ENCODE measurements at regions not wholly inside any gene's neighbourhood (a gene's known extent, or its start where the extent isn't known, plus 50 kb on each side); places are given as distances from the start of the nearest gene placed in this dataset.

GRCh38 chr1:80882553-80882952 is 918.2 kb upstream of the ADGRL2 start:
- Histone ChIP-seq H3K9me3 (no peaks in the 10 kb centered on the region), H3K4me1 (no peaks in the 10 kb centered on the region), H3K27ac (no peak overlapping the region), H3K36me3 (no peaks in the 10 kb centered on the region), H3K4me3 (no peak overlapping the region), H3K27me3 (no peaks in the 10 kb centered on the region)
- 42 to 64% methylated on average over 3 of the region's 3 CpGs for WGBS, 2 donors
- intact Hi-C loops (cut with DNase I) = no loop called here
- no peak for TF ChIP-seq POLR2AphosphoS5 (IDR thresholded peaks at IDR 0.05)
- no peak for DNase-seq

- intact Hi-C loops (cut with DNase I) = no loop called here
Measured at GRCh38 chr1:80878343-80878742, 922.4 kb upstream of the ADGRL2 start.

GRCh38 chr1:80876035-80876434 is 924.7 kb upstream of the ADGRL2 start:
- intact Hi-C loops (cut with DNase I) = no loop called here
- 21 to 63% methylated on average over 2 of the region's 2 CpGs for WGBS, 2 donors
- no peak for DNase-seq
- no peak overlapping the region for H3K4me3 ChIP-seq
- TF ChIP-seq POLR2AphosphoS5 (IDR thresholded peaks at IDR 0.05) = no peak
- no peaks in the 10 kb centered on the region for H3K9me3 ChIP-seq
- no peak overlapping the region for H3K27ac ChIP-seq
- no peaks in the 10 kb centered on the region for H3K4me1 ChIP-seq
- no peaks in the 10 kb centered on the region for H3K36me3 ChIP-seq
- no peaks in the 10 kb centered on the region for H3K27me3 ChIP-seq

More at GRCh38 chr1:80878343-80878742, 922.4 kb upstream of the ADGRL2 start:
- no peak for TF ChIP-seq POLR2AphosphoS5 (IDR thresholded peaks at IDR 0.05)
- H3K27me3 ChIP-seq = no peaks in the 10 kb centered on the region
- DNase-seq = no peak
- H3K4me1 ChIP-seq = no peaks in the 10 kb centered on the region
- H3K27ac ChIP-seq = no peak overlapping the region
- no peak overlapping the region for H3K4me3 ChIP-seq
- no peaks in the 10 kb centered on the region for H3K36me3 ChIP-seq
- H3K9me3 ChIP-seq = no peaks in the 10 kb centered on the region

- Histone ChIP-seq H3K27ac (no peak overlapping the region), H3K27me3 (no peaks in the 10 kb centered on the region), H3K36me3 (no peaks in the 10 kb centered on the region), H3K9me3 (no peaks in the 10 kb centered on the region), H3K4me1 (no peaks in the 10 kb centered on the region), H3K4me3 (no peak overlapping the region)
- WGBS, 2 donors = 85 to 92% methylated on average over 1 of the region's 1 CpG
- no peak for DNase-seq
- intact Hi-C loops (cut with DNase I) = no loop called here
- TF ChIP-seq POLR2AphosphoS5 (IDR thresholded peaks at IDR 0.05) (no peak), EP300 (IDR thresholded peaks at IDR 0.05) (no peak), POLR2A (IDR thresholded peaks at IDR 0.05) (no peak), CTCF (IDR thresholded peaks at IDR 0.05) (no peak)
Measured at GRCh38 chr1:80869299-80869698, 931.4 kb upstream of the ADGRL2 start.

GRCh38 chr1:80847904-80848303 is 952.8 kb upstream of the ADGRL2 start:
- Histone ChIP-seq H3K4me1 (no peaks in the 10 kb centered on the region), H3K27ac (no peak overlapping the region), H3K4me3 (no peak overlapping the region), H3K9me3 (peaks cover 0 to 2% (median 0%) of the 10 kb centered on the region in 4 donors), H3K27me3 (no peaks in the 10 kb centered on the region), H3K36me3 (no peaks in the 10 kb centered on the region)
- intact Hi-C loops (cut with DNase I) = no loop called here
- TF ChIP-seq POLR2A (IDR thresholded peaks at IDR 0.05) = no peak
- peak; percentile 59 for DNase-seq
- 96 to 97% methylated on average over 1 of the region's 1 CpG for WGBS, 2 donors

GRCh38 chr1:80846966-80847365 is 953.8 kb upstream of the ADGRL2 start:
- no peaks in the 10 kb centered on the region for H3K27me3 ChIP-seq
- intact Hi-C loops (cut with DNase I) = no loop called here
- TF ChIP-seq POLR2AphosphoS5 (IDR thresholded peaks at IDR 0.05) = no peak
- no peak overlapping the region for H3K4me3 ChIP-seq
- H3K27ac ChIP-seq = no peak overlapping the region
- no peak for DNase-seq
- H3K36me3 ChIP-seq = no peaks in the 10 kb centered on the region
- H3K4me1 ChIP-seq = no peaks in the 10 kb centered on the region
- WGBS, 2 donors = 44 to 64% methylated on average over 1 of the region's 1 CpG
- peaks cover 0 to 2% (median 0%) of the 10 kb centered on the region in 4 donors for H3K9me3 ChIP-seq

- peaks cover 0 to 2% (median 0%) of the 10 kb centered on the region in 4 donors for H3K9me3 ChIP-seq
- intact Hi-C loops (cut with DNase I) = no loop called here
- no peak for DNase-seq
- no peaks in the 10 kb centered on the region for H3K27me3 ChIP-seq
- TF ChIP-seq POLR2A (IDR thresholded peaks at IDR 0.05) (no peak), POLR2AphosphoS5 (IDR thresholded peaks at IDR 0.05) (no peak), CTCF (IDR thresholded peaks at IDR 0.05) (no peak), EP300 (IDR thresholded peaks at IDR 0.05) (no peak)
- H3K36me3 ChIP-seq = no peaks in the 10 kb centered on the region
- H3K4me3 ChIP-seq = no peak overlapping the region
- no peak overlapping the region for H3K27ac ChIP-seq
- no peaks in the 10 kb centered on the region for H3K4me1 ChIP-seq
Measured at GRCh38 chr1:80842796-80843195, 957.9 kb upstream of the ADGRL2 start.

Measured in sigmoid colon (tissue), 6 donors.